Astrocyte (in vitro differentiated cells and primary cell): ENCODE measurements at regions not wholly inside any gene's neighbourhood (a gene's known extent, or its start where the extent isn't known, plus 50 kb on each side); places are given as distances from the start of the nearest gene placed in this dataset.

Experiments
- DNase-seq: peaks from one replicate; pipeline ENCODE4 v3.0.0-alpha.2; 2010; ENCODE audit warnings: low read depth
- FAIRE-seq: peaks from 2 replicates; lab custom pipeline; 2011; peaks lifted over from hg19 to GRCh38; lab: Jason Lieb, UNC
- H2AFZ ChIP-seq: 2 replicates; pipeline ENCODE4 v1.6.0; 2012; ENCODE audit warnings: low read depth, low read length, inconsistent platforms
- H3K27ac ChIP-seq: 2 replicates; pipeline ENCODE4 v1.5.1; 2011; ENCODE audit warnings: low read depth, low read length, inconsistent platforms
- H3K27me3 ChIP-seq: 2 replicates; pipeline ENCODE4 v1.6.0; 2011; ENCODE audit warnings: low read length, inconsistent platforms; ENCODE audit not compliant: insufficient read depth
- H3K36me3 ChIP-seq: 2 replicates; pipeline ENCODE4 v1.5.1; 2011; ENCODE audit warnings: low read length, inconsistent platforms; ENCODE audit not compliant: insufficient read depth
- H3K4me1 ChIP-seq: 2 replicates; pipeline ENCODE4 v1.5.1; 2011; ENCODE audit warnings: low read length, inconsistent platforms; ENCODE audit not compliant: insufficient read depth
- H3K4me2 ChIP-seq: 2 replicates; pipeline ENCODE4 v1.6.0; 2012; ENCODE audit warnings: low read length, inconsistent platforms
- H3K4me3 ChIP-seq: 2 replicates; pipeline ENCODE4 v1.5.1; 2011; ENCODE audit warnings: low read depth, mild to moderate bottlenecking, low read length, inconsistent platforms; ENCODE audit not compliant: insufficient read depth
- H3K79me2 ChIP-seq: 2 replicates; pipeline ENCODE4 v1.6.0; 2012; ENCODE audit warnings: mild to moderate bottlenecking, low read length, inconsistent platforms; ENCODE audit not compliant: insufficient read depth
- H3K9ac ChIP-seq: 2 replicates; pipeline ENCODE4 v1.6.0; 2012; ENCODE audit warnings: mild to moderate bottlenecking, low read length, inconsistent platforms
- H3K9me3 ChIP-seq: 2 replicates; pipeline ENCODE4 v1.5.1; 2012; ENCODE audit warnings: low read depth, mild to moderate bottlenecking, low read length, inconsistent platforms; ENCODE audit not compliant: insufficient read depth
- H4K20me1 ChIP-seq: 2 replicates; pipeline ENCODE4 v1.6.0; 2012; ENCODE audit warnings: low read length, inconsistent platforms; ENCODE audit not compliant: insufficient read depth
- H3K27ac Mint-ChIP-seq: one replicate; pipeline ENCODE4 v1.8.0; 2021; ENCODE audit warnings: mild to moderate bottlenecking, mixed read lengths; ENCODE audit not compliant: unreplicated experiment
- H3K27me3 Mint-ChIP-seq: one replicate; pipeline ENCODE4 v1.8.0; 2021; ENCODE audit warnings: low read depth, mixed read lengths; ENCODE audit not compliant: unreplicated experiment
- H3K36me3 Mint-ChIP-seq: one replicate; pipeline ENCODE4 v1.8.0; 2021; ENCODE audit warnings: low read depth, mixed read lengths; ENCODE audit not compliant: unreplicated experiment
- H3K4me1 Mint-ChIP-seq: one replicate; pipeline ENCODE4 v1.8.0; 2021; ENCODE audit warnings: low read depth, mixed read lengths; ENCODE audit not compliant: unreplicated experiment
- H3K4me3 Mint-ChIP-seq: one replicate; pipeline ENCODE4 v1.8.0; 2021; ENCODE audit warnings: mild to moderate bottlenecking, moderate library complexity, mixed read lengths; ENCODE audit not compliant: unreplicated experiment
- H3K9me3 Mint-ChIP-seq: one replicate; pipeline ENCODE4 v1.8.0; 2021; ENCODE audit warnings: mild to moderate bottlenecking, mixed read lengths; ENCODE audit not compliant: unreplicated experiment
- EZH2 ChIP-seq: IDR thresholded peaks from 2 replicates; pipeline ENCODE4 v1.6.1; 2012; ENCODE audit warnings: mild to moderate bottlenecking, low read length, inconsistent platforms; ENCODE audit not compliant: insufficient read depth
- TF ChIP-seq, protein P1 (sequence below): IDR thresholded peaks from 2 replicates; pipeline ENCODE4 v1.5.1; 2011; ENCODE audit warnings: low read depth, mild to moderate bottlenecking, inconsistent platforms, low read length, moderate library complexity; ENCODE audit not compliant: insufficient read depth

DNA sequence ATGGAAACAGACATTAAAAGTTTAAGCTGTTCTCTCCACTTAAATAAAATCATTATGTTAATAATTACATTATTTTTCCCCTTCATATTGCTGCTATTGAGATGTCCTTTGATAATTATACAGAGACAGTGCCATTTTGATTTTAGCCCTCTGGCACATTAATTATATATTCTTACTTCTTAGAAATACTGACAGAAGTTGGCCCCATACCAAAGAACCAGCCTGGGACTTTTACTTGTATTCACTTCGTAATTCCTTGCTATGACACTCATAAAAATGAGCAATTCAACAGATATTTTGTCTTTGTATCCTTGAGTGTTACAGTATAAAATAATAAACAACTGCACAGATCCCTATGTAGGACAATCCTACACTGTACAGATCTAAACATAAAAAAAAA is 743.7 kb downstream of the TBC1D32 start:
- Histone ChIP-seq H3K9ac (no peak overlapping the region), H3K9me3 (no peaks in the 10 kb centered on the region), H2AFZ (no peak overlapping the region), H3K4me2 (no peak overlapping the region), H3K27me3 (no peaks in the 10 kb centered on the region), H3K4me1 (no peaks in the 10 kb centered on the region), H3K4me3 (no peak overlapping the region), H3K79me2 (no peaks in the 10 kb centered on the region), H3K27ac (no peak overlapping the region), H4K20me1 (no peaks in the 10 kb centered on the region), H3K36me3 (no peaks in the 10 kb centered on the region)
- H3K27me3 Mint-ChIP-seq = no peaks in the 10 kb centered on the region
- no peak overlapping the region for H3K27ac Mint-ChIP-seq
- TF ChIP-seq, protein P1, sequence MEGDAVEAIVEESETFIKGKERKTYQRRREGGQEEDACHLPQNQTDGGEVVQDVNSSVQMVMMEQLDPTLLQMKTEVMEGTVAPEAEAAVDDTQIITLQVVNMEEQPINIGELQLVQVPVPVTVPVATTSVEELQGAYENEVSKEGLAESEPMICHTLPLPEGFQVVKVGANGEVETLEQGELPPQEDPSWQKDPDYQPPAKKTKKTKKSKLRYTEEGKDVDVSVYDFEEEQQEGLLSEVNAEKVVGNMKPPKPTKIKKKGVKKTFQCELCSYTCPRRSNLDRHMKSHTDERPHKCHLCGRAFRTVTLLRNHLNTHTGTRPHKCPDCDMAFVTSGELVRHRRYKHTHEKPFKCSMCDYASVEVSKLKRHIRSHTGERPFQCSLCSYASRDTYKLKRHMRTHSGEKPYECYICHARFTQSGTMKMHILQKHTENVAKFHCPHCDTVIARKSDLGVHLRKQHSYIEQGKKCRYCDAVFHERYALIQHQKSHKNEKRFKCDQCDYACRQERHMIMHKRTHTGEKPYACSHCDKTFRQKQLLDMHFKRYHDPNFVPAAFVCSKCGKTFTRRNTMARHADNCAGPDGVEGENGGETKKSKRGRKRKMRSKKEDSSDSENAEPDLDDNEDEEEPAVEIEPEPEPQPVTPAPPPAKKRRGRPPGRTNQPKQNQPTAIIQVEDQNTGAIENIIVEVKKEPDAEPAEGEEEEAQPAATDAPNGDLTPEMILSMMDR = no peak
- TF ChIP-seq EZH2 = no peak
- no peaks in the 10 kb centered on the region for H3K9me3 Mint-ChIP-seq
- H3K4me1 Mint-ChIP-seq = no peaks in the 10 kb centered on the region
- DNase-seq (no peak), FAIRE-seq (no peak)
- no peaks in the 10 kb centered on the region for H3K36me3 Mint-ChIP-seq
- H3K4me3 Mint-ChIP-seq = no peak overlapping the region

DNA sequence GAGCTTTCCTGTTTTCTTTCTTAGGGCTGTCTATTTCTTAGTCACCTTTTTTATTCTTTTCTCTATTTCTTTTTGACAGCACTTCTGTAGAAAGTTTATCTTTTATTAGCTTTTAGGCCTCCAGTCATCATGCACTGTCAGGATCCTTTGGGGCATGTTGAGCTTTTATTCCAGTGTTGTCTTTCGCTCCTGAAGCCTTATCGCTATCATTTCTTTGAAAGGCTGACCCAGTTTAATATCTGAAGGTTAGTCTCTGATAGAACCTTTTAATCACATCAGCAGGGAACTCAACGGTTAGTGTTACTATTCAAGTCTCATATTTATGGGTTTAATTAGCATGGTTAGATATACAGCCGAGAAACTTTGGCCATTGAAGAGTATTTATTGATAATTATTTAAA is 745.9 kb downstream of the TBC1D32 start:
- Mint-ChIP-seq H3K9me3 (no peaks in the 10 kb centered on the region), H3K27me3 (no peaks in the 10 kb centered on the region), H3K4me3 (no peak overlapping the region), H3K4me1 (no peaks in the 10 kb centered on the region), H3K27ac (no peak overlapping the region), H3K36me3 (no peaks in the 10 kb centered on the region)
- Histone ChIP-seq H3K79me2 (no peaks in the 10 kb centered on the region), H3K27ac (no peak overlapping the region), H3K9ac (no peak overlapping the region), H3K9me3 (no peaks in the 10 kb centered on the region), H3K4me2 (no peak overlapping the region), H3K4me1 (no peaks in the 10 kb centered on the region), H3K36me3 (no peaks in the 10 kb centered on the region), H4K20me1 (no peaks in the 10 kb centered on the region), H3K27me3 (no peaks in the 10 kb centered on the region), H2AFZ (no peak overlapping the region), H3K4me3 (no peak overlapping the region)
- FAIRE-seq (no peak), DNase-seq (no peak)
- TF ChIP-seq, protein P1 = no peak
- TF ChIP-seq EZH2 = no peak

DNA sequence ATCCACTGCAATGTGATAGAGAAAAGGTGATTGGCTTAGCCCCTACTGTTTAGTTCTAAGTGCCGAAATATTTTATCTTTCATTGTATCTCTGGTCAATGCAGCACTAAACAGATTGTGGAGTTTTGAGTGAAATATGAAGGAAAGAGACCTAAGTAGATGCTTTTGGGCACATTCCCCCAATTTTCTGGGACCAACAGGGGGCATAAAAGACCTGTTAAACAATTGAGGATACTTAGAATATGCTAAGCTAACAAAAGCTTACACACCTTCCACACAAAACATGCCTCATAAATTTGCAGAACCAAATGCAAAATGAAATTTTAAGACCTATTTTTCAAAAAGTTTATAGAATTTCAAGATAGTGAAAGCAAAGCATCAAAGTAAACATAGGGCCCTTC is 746.9 kb downstream of the TBC1D32 start:
- Histone ChIP-seq H3K4me3 (no peak overlapping the region), H3K27me3 (no peaks in the 10 kb centered on the region), H2AFZ (no peak overlapping the region), H3K9ac (no peak overlapping the region), H4K20me1 (no peaks in the 10 kb centered on the region), H3K79me2 (no peaks in the 10 kb centered on the region), H3K9me3 (no peaks in the 10 kb centered on the region), H3K36me3 (no peaks in the 10 kb centered on the region), H3K4me1 (no peaks in the 10 kb centered on the region), H3K4me2 (no peak overlapping the region), H3K27ac (no peak overlapping the region)
- FAIRE-seq (no peak), DNase-seq (no peak)
- H3K4me1 Mint-ChIP-seq = no peaks in the 10 kb centered on the region
- no peaks in the 10 kb centered on the region for H3K27me3 Mint-ChIP-seq
- H3K27ac Mint-ChIP-seq = no peak overlapping the region
- no peaks in the 10 kb centered on the region for H3K9me3 Mint-ChIP-seq
- H3K36me3 Mint-ChIP-seq = no peaks in the 10 kb centered on the region
- TF ChIP-seq, protein P1 = no peak
- TF ChIP-seq EZH2 = no peak
- H3K4me3 Mint-ChIP-seq = no peak overlapping the region
